ENCODE measurements at regions not wholly inside any gene's neighbourhood (a gene's known extent, or its start where the extent isn't known, plus 50 kb on each side); places are given as distances from the start of the nearest gene placed in this dataset.

DNA sequence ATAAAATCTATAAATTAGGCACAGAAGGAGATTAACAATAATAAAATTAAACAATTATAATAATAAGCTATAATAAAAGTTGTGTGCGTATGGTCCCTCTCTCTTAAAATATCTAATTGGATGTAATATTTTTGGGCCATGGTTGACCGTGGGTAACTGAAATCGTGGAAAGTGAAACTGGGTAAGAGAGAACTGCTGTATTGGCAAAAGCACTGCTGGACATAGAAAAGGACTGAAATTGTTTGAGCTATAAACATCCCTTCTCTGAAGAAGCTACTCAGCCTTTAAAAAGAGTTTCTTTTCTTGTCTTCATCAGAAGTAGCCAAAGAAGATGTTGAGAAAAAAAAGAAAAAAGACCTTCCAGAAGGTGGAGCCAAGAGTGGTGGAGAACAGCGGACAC, 379.4 kb downstream of the ZNF521 start:
- TF ChIP-seq, protein P1, sequence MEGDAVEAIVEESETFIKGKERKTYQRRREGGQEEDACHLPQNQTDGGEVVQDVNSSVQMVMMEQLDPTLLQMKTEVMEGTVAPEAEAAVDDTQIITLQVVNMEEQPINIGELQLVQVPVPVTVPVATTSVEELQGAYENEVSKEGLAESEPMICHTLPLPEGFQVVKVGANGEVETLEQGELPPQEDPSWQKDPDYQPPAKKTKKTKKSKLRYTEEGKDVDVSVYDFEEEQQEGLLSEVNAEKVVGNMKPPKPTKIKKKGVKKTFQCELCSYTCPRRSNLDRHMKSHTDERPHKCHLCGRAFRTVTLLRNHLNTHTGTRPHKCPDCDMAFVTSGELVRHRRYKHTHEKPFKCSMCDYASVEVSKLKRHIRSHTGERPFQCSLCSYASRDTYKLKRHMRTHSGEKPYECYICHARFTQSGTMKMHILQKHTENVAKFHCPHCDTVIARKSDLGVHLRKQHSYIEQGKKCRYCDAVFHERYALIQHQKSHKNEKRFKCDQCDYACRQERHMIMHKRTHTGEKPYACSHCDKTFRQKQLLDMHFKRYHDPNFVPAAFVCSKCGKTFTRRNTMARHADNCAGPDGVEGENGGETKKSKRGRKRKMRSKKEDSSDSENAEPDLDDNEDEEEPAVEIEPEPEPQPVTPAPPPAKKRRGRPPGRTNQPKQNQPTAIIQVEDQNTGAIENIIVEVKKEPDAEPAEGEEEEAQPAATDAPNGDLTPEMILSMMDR (IDR thresholded peaks at IDR 0.05; ENCODE audit: low read depth, low read length) = no peak
- CTCF ChIA-PET = no interaction called here
- DNase-seq (ENCODE audit: low read depth, low spot score) = no peak
- H3K27me3 ChIP-seq (ENCODE audit: control insufficient read depth, insufficient read depth, low read length) = no peaks in the 10 kb centered on the region
- POLR2A ChIA-PET = no interaction called here
- H3K27ac ChIP-seq (ENCODE audit: low read depth, low read length) = no peak overlapping the region
- no peak overlapping the region for H3K4me3 ChIP-seq (ENCODE audit: low read depth, low read length)
- H3K9me3 ChIP-seq (ENCODE audit: control insufficient read depth, insufficient read depth, low read length) = no peaks in the 10 kb centered on the region

DNA sequence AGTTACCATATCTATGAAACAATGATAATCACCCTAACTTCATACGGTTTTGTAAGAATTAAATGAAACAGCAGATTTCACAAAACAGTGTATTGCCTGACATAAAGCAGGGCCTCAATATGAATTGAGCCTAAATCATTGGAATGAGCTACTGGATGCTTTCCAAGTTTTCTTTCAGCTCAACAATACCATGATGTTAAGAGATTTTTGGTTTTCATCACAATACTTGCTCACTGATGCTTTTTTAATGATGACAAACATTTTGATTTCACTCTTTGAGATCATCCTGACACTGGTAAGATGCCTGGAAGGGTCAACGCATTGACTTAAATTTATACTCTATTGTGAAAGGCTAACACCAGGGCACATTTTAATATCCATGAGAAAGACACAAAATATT, 377.5 kb downstream of the ZNF521 start:
- TF ChIP-seq, protein P1 (IDR thresholded peaks at IDR 0.05; ENCODE audit: low read depth, low read length) = no peak
- Histone ChIP-seq H3K27me3 (ENCODE audit: control insufficient read depth, insufficient read depth, low read length) (peaks cover 4% of the 10 kb centered on the region), H3K4me3 (ENCODE audit: low read depth, low read length) (no peak overlapping the region), H3K27ac (ENCODE audit: low read depth, low read length) (no peak overlapping the region), H3K9me3 (ENCODE audit: control insufficient read depth, insufficient read depth, low read length) (no peaks in the 10 kb centered on the region)
- CTCF ChIA-PET = no interaction called here
- POLR2A ChIA-PET = no interaction called here
- DNase-seq (ENCODE audit: low read depth, low spot score) = no peak

DNA sequence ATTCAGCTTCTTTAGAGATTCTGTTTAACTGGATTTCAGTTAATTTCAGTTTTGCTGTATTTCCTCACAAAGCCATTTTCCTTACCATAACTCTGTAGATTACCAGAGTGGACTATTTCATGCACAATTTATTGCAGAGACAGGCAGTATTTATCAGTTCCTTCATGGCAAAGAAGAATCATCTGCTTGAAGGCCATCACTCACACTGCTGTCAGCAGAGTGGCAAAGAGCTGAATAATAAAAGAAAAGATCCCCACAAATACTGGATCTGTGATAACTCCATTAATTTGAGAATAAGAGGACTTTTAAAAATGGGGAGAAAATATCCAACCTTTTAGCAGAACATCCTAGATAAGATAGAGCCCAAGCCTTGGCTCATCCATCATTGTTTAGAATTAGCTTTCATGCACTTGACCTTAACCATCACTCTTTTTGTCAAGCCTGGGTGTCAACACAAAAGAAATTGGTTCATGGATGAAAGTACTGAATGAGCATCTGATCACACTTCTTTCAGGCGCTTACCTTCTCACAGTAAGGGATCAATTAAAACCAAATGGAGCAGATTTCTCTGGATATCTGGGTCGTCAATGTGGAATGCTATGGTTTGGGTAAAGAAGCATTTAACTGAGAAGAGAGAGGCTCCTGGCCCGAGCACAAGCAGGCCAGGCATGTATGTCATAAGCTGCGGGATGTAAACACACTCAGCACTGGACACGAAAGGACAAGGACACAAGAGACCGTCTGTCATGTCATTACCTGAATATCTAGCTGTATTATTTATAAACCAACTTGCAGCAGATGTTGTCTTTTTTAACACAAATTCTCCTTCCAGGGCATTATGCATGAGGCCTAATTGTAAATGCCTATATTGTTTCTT, 376.2 kb downstream of the ZNF521 start:
- TF ChIP-seq, protein P1 (IDR thresholded peaks at IDR 0.05; ENCODE audit: low read depth, low read length) = no peak
- no peak for DNase-seq (ENCODE audit: low read depth, low spot score)
- H3K27ac ChIP-seq (ENCODE audit: low read depth, low read length) = no peak overlapping the region
- POLR2A ChIA-PET = no interaction called here
- H3K4me3 ChIP-seq (ENCODE audit: low read depth, low read length) = no peak overlapping the region
- peaks cover 4% of the 10 kb centered on the region for H3K27me3 ChIP-seq (ENCODE audit: control insufficient read depth, insufficient read depth, low read length)
- H3K9me3 ChIP-seq (ENCODE audit: control insufficient read depth, insufficient read depth, low read length) = no peaks in the 10 kb centered on the region
- CTCF ChIA-PET = no interaction called here

DNA sequence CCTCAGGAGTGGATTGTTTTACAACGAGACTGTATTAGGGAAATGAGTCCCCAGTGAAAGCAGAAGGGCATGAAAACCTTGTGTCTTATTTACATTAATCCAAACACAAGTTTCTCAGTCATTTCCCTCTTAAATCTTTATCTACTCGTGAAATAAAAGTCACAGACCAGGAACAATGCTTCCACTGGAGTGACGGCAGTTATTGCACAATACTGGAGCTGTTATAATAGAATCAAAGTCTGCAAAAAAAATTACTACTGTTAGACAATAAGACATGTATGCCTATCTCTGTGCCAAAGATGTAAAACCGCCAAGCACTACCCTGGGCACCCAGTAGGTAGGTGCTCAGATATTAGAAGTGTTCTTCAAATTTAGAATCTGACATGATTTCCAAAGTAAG, 375.5 kb downstream of the ZNF521 start:
- no peak overlapping the region for H3K4me3 ChIP-seq (ENCODE audit: low read depth, low read length)
- no peaks in the 10 kb centered on the region for H3K9me3 ChIP-seq (ENCODE audit: control insufficient read depth, insufficient read depth, low read length)
- ChIA-PET CTCF (no interaction called here), POLR2A (no interaction called here)
- TF ChIP-seq, protein P1 (IDR thresholded peaks at IDR 0.05; ENCODE audit: low read depth, low read length) = no peak
- H3K27me3 ChIP-seq (ENCODE audit: control insufficient read depth, insufficient read depth, low read length) = peaks cover 4% of the 10 kb centered on the region
- no peak overlapping the region for H3K27ac ChIP-seq (ENCODE audit: low read depth, low read length)
- no peak for DNase-seq (ENCODE audit: low read depth, low spot score)

DNA sequence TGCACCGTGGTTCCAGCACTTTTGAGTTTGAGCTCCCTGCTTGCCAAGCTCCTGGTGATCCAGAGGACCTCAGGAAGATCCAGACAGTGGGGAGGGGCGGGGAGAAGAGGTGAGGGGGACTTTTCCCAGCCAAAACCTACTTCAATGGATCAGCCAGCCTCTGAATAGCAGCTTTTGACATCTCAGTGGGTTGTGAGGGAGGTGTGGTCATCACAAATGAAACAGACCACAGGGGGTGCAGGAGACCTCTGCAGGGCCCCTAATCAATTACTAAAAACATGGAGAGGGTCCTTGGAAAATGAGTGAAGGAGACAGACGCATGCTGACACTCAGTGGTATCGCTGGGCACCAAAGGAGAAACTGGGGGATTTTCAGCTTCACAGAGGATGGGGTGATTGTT, 372.7 kb downstream of the ZNF521 start:
- DNase-seq (ENCODE audit: low read depth, low spot score) = no peak
- no peak overlapping the region for H3K4me3 ChIP-seq (ENCODE audit: low read depth, low read length)
- POLR2A ChIA-PET = no interaction called here
- H3K9me3 ChIP-seq (ENCODE audit: control insufficient read depth, insufficient read depth, low read length) = no peaks in the 10 kb centered on the region
- no peak overlapping the region for H3K27ac ChIP-seq (ENCODE audit: low read depth, low read length)
- CTCF ChIA-PET = no interaction called here
- H3K27me3 ChIP-seq (ENCODE audit: control insufficient read depth, insufficient read depth, low read length) = peaks cover 9% of the 10 kb centered on the region
- TF ChIP-seq, protein P1 (IDR thresholded peaks at IDR 0.05; ENCODE audit: low read depth, low read length) = no peak
